Upper lobe of right lung (tissue), 1 donor: ENCODE measurements at regions not wholly inside any gene's neighbourhood (a gene's known extent, or its start where the extent isn't known, plus 50 kb on each side); places are given as distances from the start of the nearest gene placed in this dataset.

ENCODE experiments used
- ATAC-seq: fragments of 200-7000 bp; cut with Tn5 transposase; one replicate; pipeline ENCODE4 v1.9.1; 2020; ENCODE audit warnings: mild to moderate bottlenecking, moderate library complexity
- DNase-seq: peaks from one replicate; pipeline ENCODE4 v3.0.0-alpha.2; 2020
- H3K27ac ChIP-seq: fragments of 200-600 bp; one replicate; pipeline ENCODE4 v1.8.0; 2022
- H3K27me3 ChIP-seq: fragments of 200-600 bp; one replicate; pipeline ENCODE4 v1.8.0; 2022; ENCODE audit warnings: mild to moderate bottlenecking
- H3K36me3 ChIP-seq: fragments of 200-600 bp; one replicate; pipeline ENCODE4 v1.8.0; 2022
- H3K4me1 ChIP-seq: fragments of 200-600 bp; one replicate; pipeline ENCODE4 v1.8.0; 2022
- H3K4me3 ChIP-seq: fragments of 200-600 bp; one replicate; pipeline ENCODE4 v1.8.0; 2022; ENCODE audit warnings: mild to moderate bottlenecking
- H3K9me3 ChIP-seq: fragments of 200-600 bp; one replicate; pipeline ENCODE4 v1.8.0; 2022
- intact Hi-C: fragments of 100-400 bp; cut with DNase I; formaldehyde crosslinking; loops from one replicate; pipeline ENCODE4 v1.11.0; 2022
- TF ChIP-seq, protein P1 (sequence below): fragments of 200-600 bp; IDR thresholded peaks from one replicate; pipeline ENCODE4 v1.8.0; 2022; ENCODE audit warnings: antibody characterized with exemption
- donor health status: DM: no; HTN: yes; CAD: no; lungs with severe emphysema.

DNA sequence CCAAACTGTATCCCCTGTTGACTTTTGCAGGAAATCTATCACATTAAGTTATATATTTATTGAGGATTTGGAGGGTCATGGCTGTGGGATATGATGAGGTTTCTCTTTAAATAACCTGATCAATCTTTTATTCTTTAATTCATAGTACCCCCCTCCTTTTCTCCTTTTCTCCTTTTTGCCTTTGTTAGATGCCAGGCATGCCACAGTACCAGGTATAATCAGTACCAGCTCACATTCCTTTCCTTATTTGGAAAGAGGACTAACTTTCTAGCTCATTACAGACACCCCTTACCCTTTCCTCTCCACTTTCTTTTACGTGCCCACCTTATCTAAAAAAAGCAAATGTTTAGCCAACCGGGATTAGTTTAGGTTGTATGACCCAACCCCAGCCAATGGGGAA lies 326.4 kb upstream of the NAALADL2 start:
- intact Hi-C loops, result no loop called here

DNA sequence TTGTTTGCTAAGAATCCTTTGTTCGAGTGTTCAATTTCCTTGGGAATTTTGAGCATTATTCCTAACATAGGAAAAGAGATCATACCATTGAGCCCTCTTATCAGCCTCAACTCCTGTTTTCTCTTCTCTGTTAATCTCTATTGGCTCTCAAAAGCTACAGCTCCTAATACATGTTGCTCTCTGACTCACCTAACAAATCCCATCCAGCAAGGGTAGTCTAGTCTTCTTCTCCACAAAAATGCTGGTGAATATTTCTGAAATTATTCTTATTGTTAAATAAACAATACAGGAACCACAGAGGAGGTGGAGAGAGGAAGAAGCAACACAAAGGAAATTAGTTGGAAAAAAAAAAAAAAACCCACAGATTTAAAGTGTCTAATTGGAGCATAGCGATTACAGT lies 325.8 kb upstream of the NAALADL2 start:
- intact Hi-C loops, result no loop called here
- H3K27me3 ChIP-seq, result no peaks in the 10 kb centered on the region

More for the DNA sequence above, 326.4 kb upstream of the NAALADL2 start:
- no peak for ATAC-seq
- Histone ChIP-seq H3K4me3 (no peak overlapping the region), H3K4me1 (no peaks in the 10 kb centered on the region), H3K27me3 (no peaks in the 10 kb centered on the region), H3K9me3 (no peaks in the 10 kb centered on the region), H3K27ac (no peak overlapping the region), H3K36me3 (no peaks in the 10 kb centered on the region)
- DNase-seq, result no peak
- TF ChIP-seq, protein P1, sequence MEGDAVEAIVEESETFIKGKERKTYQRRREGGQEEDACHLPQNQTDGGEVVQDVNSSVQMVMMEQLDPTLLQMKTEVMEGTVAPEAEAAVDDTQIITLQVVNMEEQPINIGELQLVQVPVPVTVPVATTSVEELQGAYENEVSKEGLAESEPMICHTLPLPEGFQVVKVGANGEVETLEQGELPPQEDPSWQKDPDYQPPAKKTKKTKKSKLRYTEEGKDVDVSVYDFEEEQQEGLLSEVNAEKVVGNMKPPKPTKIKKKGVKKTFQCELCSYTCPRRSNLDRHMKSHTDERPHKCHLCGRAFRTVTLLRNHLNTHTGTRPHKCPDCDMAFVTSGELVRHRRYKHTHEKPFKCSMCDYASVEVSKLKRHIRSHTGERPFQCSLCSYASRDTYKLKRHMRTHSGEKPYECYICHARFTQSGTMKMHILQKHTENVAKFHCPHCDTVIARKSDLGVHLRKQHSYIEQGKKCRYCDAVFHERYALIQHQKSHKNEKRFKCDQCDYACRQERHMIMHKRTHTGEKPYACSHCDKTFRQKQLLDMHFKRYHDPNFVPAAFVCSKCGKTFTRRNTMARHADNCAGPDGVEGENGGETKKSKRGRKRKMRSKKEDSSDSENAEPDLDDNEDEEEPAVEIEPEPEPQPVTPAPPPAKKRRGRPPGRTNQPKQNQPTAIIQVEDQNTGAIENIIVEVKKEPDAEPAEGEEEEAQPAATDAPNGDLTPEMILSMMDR, result no peak

GRCh38 chr3:174536319-174536718 lies 322.8 kb upstream of the NAALADL2 start:
- H3K27ac ChIP-seq, result no peak overlapping the region
- H3K4me3 ChIP-seq, result no peak overlapping the region
- H3K4me1 ChIP-seq, result no peaks in the 10 kb centered on the region
- H3K36me3 ChIP-seq, result no peaks in the 10 kb centered on the region
- intact Hi-C loops, result no loop called here
- no peaks in the 10 kb centered on the region for H3K9me3 ChIP-seq
- no peaks in the 10 kb centered on the region for H3K27me3 ChIP-seq
- TF ChIP-seq, protein P1, result no peak
- no peak for DNase-seq
- ATAC-seq, result no peak

More for the DNA sequence above, 325.8 kb upstream of the NAALADL2 start:
- Histone ChIP-seq H3K36me3 (no peaks in the 10 kb centered on the region), H3K9me3 (no peaks in the 10 kb centered on the region), H3K4me3 (no peak overlapping the region), H3K4me1 (no peaks in the 10 kb centered on the region), H3K27ac (no peak overlapping the region)
- ATAC-seq, result no peak
- no peak for DNase-seq
- TF ChIP-seq, protein P1, result no peak

DNA sequence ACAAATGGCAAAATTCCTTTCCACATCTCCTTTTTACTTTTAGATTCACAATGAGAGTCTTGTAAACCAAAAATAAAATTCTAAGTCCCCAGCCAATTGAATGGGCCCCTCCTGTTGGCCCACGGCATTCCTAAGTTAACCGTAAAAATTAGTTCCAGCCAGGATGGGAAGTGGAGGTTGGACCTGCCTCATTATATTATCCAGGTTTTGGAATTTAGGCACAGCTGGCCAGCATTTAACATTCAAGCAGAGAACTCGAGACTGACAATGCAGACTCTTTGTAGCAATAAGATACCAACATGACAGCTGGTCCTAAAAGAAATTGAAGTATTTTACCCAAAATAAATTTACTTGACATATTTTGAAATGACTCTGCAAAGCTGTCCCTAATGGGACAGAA lies 321.0 kb upstream of the NAALADL2 start:
- ATAC-seq (no peak), DNase-seq (no peak)
- TF ChIP-seq, protein P1, result no peak
- Histone ChIP-seq H3K27me3 (no peaks in the 10 kb centered on the region), H3K4me1 (no peaks in the 10 kb centered on the region), H3K4me3 (no peak overlapping the region), H3K9me3 (no peaks in the 10 kb centered on the region), H3K36me3 (no peaks in the 10 kb centered on the region), H3K27ac (no peak overlapping the region)
- intact Hi-C loops, result no loop called here

- TF ChIP-seq, protein P1, result no peak
- intact Hi-C loops, result no loop called here
- Histone ChIP-seq H3K36me3 (no peaks in the 10 kb centered on the region), H3K27me3 (no peaks in the 10 kb centered on the region), H3K27ac (no peak overlapping the region), H3K9me3 (no peaks in the 10 kb centered on the region), H3K4me3 (no peak overlapping the region), H3K4me1 (no peaks in the 10 kb centered on the region)
- no peak for ATAC-seq
- no peak for DNase-seq
These were observed 318.8 kb upstream of the NAALADL2 start for GRCh38 chr3:174540116-174540908.
